Panc1 (cell line): ENCODE measurements at regions not wholly inside any gene's neighbourhood (a gene's known extent, or its start where the extent isn't known, plus 50 kb on each side); places are given as distances from the start of the nearest gene placed in this dataset.

Experiments
- ATAC-seq: fragments of 200-7000 bp; cut with Tn5 transposase; 2 replicates; pipeline ENCODE4 v1.9.1; 2020; ENCODE audit warnings: mild to moderate bottlenecking, moderate library complexity
- BruUV-seq: library from RNA; stranded (reverse); fragments of 400-500 nt; replicated peaks from 2 replicates; lab custom pipeline; 2021; lab: Mats Ljungman, UMichigan
- CTCF ChIA-PET: fragments of 300-600 bp; sonication (Branson Sonifier 250); formaldehyde crosslinking; loops from one replicate; lab custom pipeline; 2022; ENCODE audit warnings: antibody characterized with exemption; lab: Charles Lee
- POLR2A ChIA-PET: fragments of 300-600 bp; sonication (Branson Sonifier 250); formaldehyde crosslinking; loops from one replicate; lab custom pipeline; 2022; ENCODE audit warnings: antibody characterized with exemption; lab: Charles Lee
- DNase-seq: peaks from one replicate; pipeline ENCODE4 v3.0.0-alpha.2; 2010; ENCODE audit warnings: low read depth, low spot score
- H3K27ac ChIP-seq: 2 replicates; pipeline ENCODE4 v1.5.1; 2011; ENCODE audit warnings: mild to moderate bottlenecking, low read length, inconsistent platforms
- H3K27me3 ChIP-seq: fragments of 200-500 bp; sonication (Bioruptor generic); 2 replicates; pipeline ENCODE4 v1.6.0; 2014; ENCODE audit warnings: low read length, inconsistent platforms; ENCODE audit not compliant: control insufficient read depth, insufficient read depth
- H3K36me3 ChIP-seq: fragments of 200-500 bp; sonication (Bioruptor generic); 2 replicates; pipeline ENCODE4 v1.5.1; 2014; ENCODE audit warnings: inconsistent platforms, mild to moderate bottlenecking, low read length, moderate library complexity; ENCODE audit not compliant: control insufficient read depth, insufficient read depth
- H3K4me1 ChIP-seq: 2 replicates; pipeline ENCODE4 v1.5.1; 2011; ENCODE audit warnings: inconsistent platforms, mild to moderate bottlenecking, low read length, moderate library complexity; ENCODE audit not compliant: control insufficient read depth, insufficient read depth
- H3K4me3 ChIP-seq, 2 experiments: 2 replicates each; pipeline ENCODE4 v1.5.1; 2011 to 2012; ENCODE audit warnings: low read depth in 2 of 2, low read length in 2 of 2, mild to moderate bottlenecking in 2 of 2, inconsistent platforms in 1 of 2, moderate library complexity in 1 of 2
- H3K9me3 ChIP-seq: fragments of 200-500 bp; sonication (Bioruptor generic); 2 replicates; pipeline ENCODE4 v1.5.1; 2014; ENCODE audit warnings: low read depth, mild to moderate bottlenecking, inconsistent platforms, low read length, moderate library complexity; ENCODE audit not compliant: control insufficient read depth, insufficient read depth
- POLR2AphosphoS5 ChIP-seq: IDR thresholded peaks from 2 replicates; pipeline ENCODE4 v1.6.1; 2012; ENCODE audit warnings: mild to moderate bottlenecking, low read depth, low read length, moderate library complexity
- SIN3A ChIP-seq: IDR thresholded peaks from 2 replicates; pipeline ENCODE4 v1.6.1; 2012; ENCODE audit warnings: low read depth, mild to moderate bottlenecking, low read length, moderate library complexity, borderline replicate concordance; ENCODE audit not compliant: insufficient read depth
- TCF7L2 ChIP-seq: IDR thresholded peaks from 2 replicates; pipeline ENCODE4 v1.6.1; 2011; ENCODE audit warnings: mild to moderate bottlenecking, low read depth, low read length, inconsistent platforms
- in situ Hi-C: cut with HindIII; loops from 2 replicates; pipeline ENCODE4 v1.10.0; 2016; ENCODE audit warnings: low sequenced_read_pairs, low pct_unique_long_range_greater_than_20kb
- intact Hi-C: fragments of 100-400 bp; cut with micrococcal nuclease; formaldehyde crosslinking; loops from one replicate; pipeline ENCODE4 v1.10.0; 2022; ENCODE audit not compliant: unreplicated experiment
- TF ChIP-seq, protein P1 (sequence below): fragments of 450-650 bp; IDR thresholded peaks from 2 replicates; pipeline ENCODE4 v1.5.1; 2017; ENCODE audit warnings: mild to moderate bottlenecking
- TF ChIP-seq, protein P2 (sequence below), 2 experiments: IDR thresholded peaks; 2 replicates each; pipeline ENCODE4 v1.6.1; 2011 to 2012; ENCODE audit warnings: low read depth in 2 of 2, control low read depth in 1 of 2, low read length in 1 of 2, mild to moderate bottlenecking in 1 of 2, moderate library complexity in 1 of 2; ENCODE audit not compliant: insufficient read depth in 1 of 2

DNA sequence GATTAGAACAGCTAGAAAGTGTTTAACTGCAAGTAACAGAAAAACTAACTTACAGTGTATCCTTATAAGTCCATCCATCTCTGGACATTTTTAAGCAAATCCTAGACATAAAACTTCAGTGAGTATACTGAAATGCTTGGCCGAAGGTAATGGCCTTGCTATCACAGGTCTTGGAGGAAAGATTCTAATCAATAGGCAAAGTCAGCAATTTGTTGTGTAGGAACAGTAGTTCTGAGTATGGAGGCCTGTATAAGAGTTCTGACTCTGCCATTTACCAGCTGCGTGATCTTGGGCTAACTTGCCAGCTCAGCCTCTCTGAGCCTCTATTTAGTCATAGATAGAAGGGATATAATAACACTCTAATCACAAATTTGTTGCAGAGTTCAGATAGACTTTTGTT lies 328.1 kb downstream of the IL20RB start:
- intact Hi-C loops, result no loop called here
- POLR2A ChIA-PET, result no interaction called here

DNA sequence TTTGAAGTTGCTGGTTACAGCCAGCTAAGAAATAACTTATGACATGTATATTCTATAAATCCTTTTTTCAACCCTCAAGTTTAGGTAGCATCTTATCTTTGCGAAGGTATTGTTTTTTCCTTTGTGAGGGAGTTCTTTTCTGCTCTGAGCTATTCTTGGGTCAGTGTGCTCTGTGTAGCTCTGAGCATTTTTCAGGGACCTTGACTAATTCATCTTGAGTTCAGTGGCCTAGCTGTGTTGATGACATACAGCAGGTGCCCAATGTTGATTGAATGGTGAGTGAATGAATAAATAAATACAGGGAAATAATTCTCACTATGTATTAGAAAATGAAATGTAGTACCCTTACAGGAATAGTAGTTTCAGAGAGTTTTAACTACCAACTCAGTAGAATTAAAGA lies 335.3 kb downstream of the IL20RB start:
- intact Hi-C loops (no loop called here), in situ Hi-C loops (no loop called here)
- Histone ChIP-seq H3K36me3 (no peaks in the 10 kb centered on the region), H3K27me3 (no peaks in the 10 kb centered on the region), H3K4me1 (no peaks in the 10 kb centered on the region), H3K27ac (no peak overlapping the region), H3K4me3 (no peak overlapping the region), H3K9me3 (no peaks in the 10 kb centered on the region)
- ATAC-seq (no peak), DNase-seq (no peak)
- ChIA-PET POLR2A (no interaction called here), CTCF (no interaction called here)
- TF ChIP-seq, protein P1, sequence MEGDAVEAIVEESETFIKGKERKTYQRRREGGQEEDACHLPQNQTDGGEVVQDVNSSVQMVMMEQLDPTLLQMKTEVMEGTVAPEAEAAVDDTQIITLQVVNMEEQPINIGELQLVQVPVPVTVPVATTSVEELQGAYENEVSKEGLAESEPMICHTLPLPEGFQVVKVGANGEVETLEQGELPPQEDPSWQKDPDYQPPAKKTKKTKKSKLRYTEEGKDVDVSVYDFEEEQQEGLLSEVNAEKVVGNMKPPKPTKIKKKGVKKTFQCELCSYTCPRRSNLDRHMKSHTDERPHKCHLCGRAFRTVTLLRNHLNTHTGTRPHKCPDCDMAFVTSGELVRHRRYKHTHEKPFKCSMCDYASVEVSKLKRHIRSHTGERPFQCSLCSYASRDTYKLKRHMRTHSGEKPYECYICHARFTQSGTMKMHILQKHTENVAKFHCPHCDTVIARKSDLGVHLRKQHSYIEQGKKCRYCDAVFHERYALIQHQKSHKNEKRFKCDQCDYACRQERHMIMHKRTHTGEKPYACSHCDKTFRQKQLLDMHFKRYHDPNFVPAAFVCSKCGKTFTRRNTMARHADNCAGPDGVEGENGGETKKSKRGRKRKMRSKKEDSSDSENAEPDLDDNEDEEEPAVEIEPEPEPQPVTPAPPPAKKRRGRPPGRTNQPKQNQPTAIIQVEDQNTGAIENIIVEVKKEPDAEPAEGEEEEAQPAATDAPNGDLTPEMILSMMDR, result no peak
- TF ChIP-seq TCF7L2 (no peak), POLR2AphosphoS5 (no peak), SIN3A (no peak)
- TF ChIP-seq, protein P2, sequence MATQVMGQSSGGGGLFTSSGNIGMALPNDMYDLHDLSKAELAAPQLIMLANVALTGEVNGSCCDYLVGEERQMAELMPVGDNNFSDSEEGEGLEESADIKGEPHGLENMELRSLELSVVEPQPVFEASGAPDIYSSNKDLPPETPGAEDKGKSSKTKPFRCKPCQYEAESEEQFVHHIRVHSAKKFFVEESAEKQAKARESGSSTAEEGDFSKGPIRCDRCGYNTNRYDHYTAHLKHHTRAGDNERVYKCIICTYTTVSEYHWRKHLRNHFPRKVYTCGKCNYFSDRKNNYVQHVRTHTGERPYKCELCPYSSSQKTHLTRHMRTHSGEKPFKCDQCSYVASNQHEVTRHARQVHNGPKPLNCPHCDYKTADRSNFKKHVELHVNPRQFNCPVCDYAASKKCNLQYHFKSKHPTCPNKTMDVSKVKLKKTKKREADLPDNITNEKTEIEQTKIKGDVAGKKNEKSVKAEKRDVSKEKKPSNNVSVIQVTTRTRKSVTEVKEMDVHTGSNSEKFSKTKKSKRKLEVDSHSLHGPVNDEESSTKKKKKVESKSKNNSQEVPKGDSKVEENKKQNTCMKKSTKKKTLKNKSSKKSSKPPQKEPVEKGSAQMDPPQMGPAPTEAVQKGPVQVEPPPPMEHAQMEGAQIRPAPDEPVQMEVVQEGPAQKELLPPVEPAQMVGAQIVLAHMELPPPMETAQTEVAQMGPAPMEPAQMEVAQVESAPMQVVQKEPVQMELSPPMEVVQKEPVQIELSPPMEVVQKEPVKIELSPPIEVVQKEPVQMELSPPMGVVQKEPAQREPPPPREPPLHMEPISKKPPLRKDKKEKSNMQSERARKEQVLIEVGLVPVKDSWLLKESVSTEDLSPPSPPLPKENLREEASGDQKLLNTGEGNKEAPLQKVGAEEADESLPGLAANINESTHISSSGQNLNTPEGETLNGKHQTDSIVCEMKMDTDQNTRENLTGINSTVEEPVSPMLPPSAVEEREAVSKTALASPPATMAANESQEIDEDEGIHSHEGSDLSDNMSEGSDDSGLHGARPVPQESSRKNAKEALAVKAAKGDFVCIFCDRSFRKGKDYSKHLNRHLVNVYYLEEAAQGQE (IDR thresholded peaks at IDR 0.05; ENCODE audit: insufficient read depth in 1 of 2, low read depth in 2 of 2, low read length in 1 of 2), result no peak
- BruUV-seq, result no TSS peak

More for the DNA sequence above, 328.1 kb downstream of the IL20RB start:
- CTCF ChIA-PET, result no interaction called here
- H3K4me1 ChIP-seq, result no peaks in the 10 kb centered on the region
- ATAC-seq (no peak), DNase-seq (no peak)
- no TSS peak for BruUV-seq
- in situ Hi-C loops, result no loop called here
- no peaks in the 10 kb centered on the region for H3K27me3 ChIP-seq
- no peaks in the 10 kb centered on the region for H3K9me3 ChIP-seq
- no peak overlapping the region for H3K4me3 ChIP-seq
- no peaks in the 10 kb centered on the region for H3K36me3 ChIP-seq
- TF ChIP-seq, protein P2 (IDR thresholded peaks at IDR 0.05; ENCODE audit: insufficient read depth in 1 of 2, low read depth in 2 of 2, low read length in 1 of 2), result no peak
- TF ChIP-seq SIN3A (no peak), TCF7L2 (no peak), POLR2AphosphoS5 (no peak)
- TF ChIP-seq, protein P1, result no peak
- no peak overlapping the region for H3K27ac ChIP-seq
